Right lobe of liver (tissue), 6 donors: ENCODE measurements at regions not wholly inside any gene's neighbourhood (a gene's known extent, or its start where the extent isn't known, plus 50 kb on each side); places are given as distances from the start of the nearest gene placed in this dataset.

Source experiments
- ATAC-seq, 4 donors: fragments of 200-7000 bp; cut with Tn5 transposase; one replicate each; pipeline ENCODE4 v1.9.1; 2020; ENCODE audit warnings: mild to moderate bottlenecking in 4 of 4, moderate library complexity in 4 of 4
- DNase-seq, 3 donors: peaks; one replicate each; pipeline ENCODE4 v3.0.0-alpha.2; 2020
- H3K27ac ChIP-seq, 3 donors: fragments of 200-600 bp; one replicate each; pipeline ENCODE4 v1.8.0; 2022
- H3K27me3 ChIP-seq, 2 donors: fragments of 200-600 bp; one replicate each; pipeline ENCODE4 v1.8.0; 2022
- H3K36me3 ChIP-seq, 4 donors: fragments of 200-600 bp; sonication (generic) in 1 of 4; one replicate each; pipeline versions ENCODE4 v1.5.1 to v1.8.0; 2017 to 2022; ENCODE audit warnings: control low read depth in 1 of 4
- H3K4me1 ChIP-seq, 4 donors: fragments of 200-600 bp; sonication (generic) in 1 of 4; one replicate each; pipeline versions ENCODE4 v1.5.1 to v1.8.0; 2017 to 2022; ENCODE audit warnings: control low read depth in 1 of 4
- H3K4me3 ChIP-seq, 3 donors: fragments of 200-600 bp; one replicate each; pipeline ENCODE4 v1.8.0; 2022
- H3K9me3 ChIP-seq, 4 donors: fragments of 200-600 bp; sonication (generic) in 1 of 4; one replicate each; pipeline versions ENCODE4 v1.5.1 to v1.8.0; 2017 to 2022; ENCODE audit warnings: control low read depth in 1 of 4
- CTCF ChIP-seq, 4 donors: fragments of 200-600 bp in 3 of 4; fragments of 450-650 bp in 1 of 4; IDR thresholded peaks; one replicate each; pipeline versions ENCODE4 v1.5.1 to v1.8.0; 2016 to 2022; ENCODE audit warnings: antibody characterized with exemption in 4 of 4, mild to moderate bottlenecking in 2 of 4
- POLR2A ChIP-seq: fragments of 450-650 bp; IDR thresholded peaks from one replicate; pipeline ENCODE4 v1.6.1; 2017; ENCODE audit warnings: antibody characterized with exemption, mild to moderate bottlenecking
- WGBS: methylation state at CpG from one replicate; pipeline ENCODE4 v1.1.6; 2018; ENCODE audit warnings: low coverage, low lambda C conversion rate; ENCODE audit not compliant: insufficient coverage; ENCODE audit errors: missing lambda C conversion rate; 5-methylcytosine and 5-hydroxymethylcytosine counted together
- intact Hi-C, 2 donors: fragments of 100-400 bp; cut with DNase I; formaldehyde crosslinking; loops; one replicate each; pipeline versions ENCODE4 v1.11.2 to v1.14.1; 2022
- donor health status: DM: no; HTN: yes; CAD: no.
- donor health status: DM: no; HTN: no; CAD: no.
- donor health status: DM: no; HTN: no; CAD: no.
- donor health status: DM: no; HTN: yes; CAD: no.
- donor health status: DM: no; HTN: yes; CAD: no.

- intact Hi-C loops, result no loop called here
- TF ChIP-seq POLR2A (no peak), CTCF (IDR thresholded peaks at IDR 0.05) (no peak)
- 27% methylated on average over 2 of the region's 2 CpGs for WGBS
- ATAC-seq (no peak), DNase-seq (no peak)
- Histone ChIP-seq H3K9me3 (no peaks in the 10 kb centered on the region), H3K4me3 (no peak overlapping the region), H3K4me1 (no peaks in the 10 kb centered on the region), H3K27me3 (no peaks in the 10 kb centered on the region), H3K27ac (no peak overlapping the region), H3K36me3 (no peaks in the 10 kb centered on the region)
Measured at GRCh38 chr11:128052912-128053641, 534.3 kb downstream of the ETS1 start.

- intact Hi-C loops, result no loop called here
- 71% methylated on average over 3 of the region's 4 CpGs for WGBS
- H3K36me3 ChIP-seq, result no peaks in the 10 kb centered on the region
- no peak overlapping the region for H3K4me3 ChIP-seq
- DNase-seq (no peak), ATAC-seq (no peak)
- H3K9me3 ChIP-seq, result no peaks in the 10 kb centered on the region
- no peaks in the 10 kb centered on the region for H3K27me3 ChIP-seq
- no peaks in the 10 kb centered on the region for H3K4me1 ChIP-seq
- no peak overlapping the region for H3K27ac ChIP-seq
- no peak for TF ChIP-seq CTCF (IDR thresholded peaks at IDR 0.05)
- TF ChIP-seq POLR2A, result no peak
Measured at GRCh38 chr11:128048121-128048520, 539.2 kb downstream of the ETS1 start.

- Histone ChIP-seq H3K9me3 (no peaks in the 10 kb centered on the region), H3K36me3 (no peaks in the 10 kb centered on the region), H3K27ac (no peak overlapping the region), H3K4me3 (no peak overlapping the region), H3K4me1 (peaks cover 0 to 3% (median 0%) of the 10 kb centered on the region in 4 donors), H3K27me3 (no peaks in the 10 kb centered on the region)
- no peak for DNase-seq
- no peak for ATAC-seq
- 67% methylated on average over 4 of the region's 4 CpGs for WGBS
- intact Hi-C loops, result no loop called here
- TF ChIP-seq CTCF (IDR thresholded peaks at IDR 0.05), result no peak
- TF ChIP-seq POLR2A, result no peak
Measured at GRCh38 chr11:128047026-128047425, 540.3 kb downstream of the ETS1 start.

GRCh38 chr11:128046213-128046612 is 541.1 kb downstream of the ETS1 start:
- Histone ChIP-seq H3K27ac (no peak overlapping the region), H3K4me1 (peaks cover 0 to 5% (median 0%) of the 10 kb centered on the region in 4 donors), H3K9me3 (no peaks in the 10 kb centered on the region), H3K36me3 (no peaks in the 10 kb centered on the region), H3K4me3 (no peak overlapping the region), H3K27me3 (no peaks in the 10 kb centered on the region)
- no peak for DNase-seq
- WGBS, result 71% methylated on average over 3 of the region's 3 CpGs
- ATAC-seq, result no peak
- TF ChIP-seq CTCF (IDR thresholded peaks at IDR 0.05) (no peak), POLR2A (no peak)
- intact Hi-C loops, result no loop called here
